Uterus (tissue), 3 donors: ENCODE measurements at regions not wholly inside any gene's neighbourhood (a gene's known extent, or its start where the extent isn't known, plus 50 kb on each side); places are given as distances from the start of the nearest gene placed in this dataset.

Experiments
- DNase-seq, 2 donors: peaks; one replicate each; pipeline ENCODE4 v3.0.0-alpha.2; 2019 to 2020
- H3K27ac ChIP-seq, 2 donors: fragments of 200-600 bp; sonication (generic); 1 replicate in 1 of 2; 2 replicates in 1 of 2; pipeline ENCODE4 v1.5.1; 2016 to 2018
- H3K27me3 ChIP-seq, 2 donors: fragments of 200-600 bp; sonication (generic); one replicate each; pipeline ENCODE4 v1.5.1; 2018 to 2019; ENCODE audit warnings: control low read depth in 1 of 2
- H3K36me3 ChIP-seq, 2 donors: fragments of 200-600 bp; sonication (generic); one replicate each; pipeline ENCODE4 v1.5.1; 2019; ENCODE audit warnings: control low read depth in 1 of 2
- H3K4me1 ChIP-seq, 2 donors: fragments of 200-600 bp; sonication (generic); one replicate each; pipeline ENCODE4 v1.5.1; 2018 to 2019; ENCODE audit warnings: control low read depth in 1 of 2
- H3K4me3 ChIP-seq, 2 donors: fragments of 200-600 bp; sonication (generic); 1 replicate in 1 of 2; 2 replicates in 1 of 2; pipeline ENCODE4 v1.5.1; 2018 to 2019; ENCODE audit warnings: mild to moderate bottlenecking in 1 of 2
- H3K9me3 ChIP-seq, 2 donors: fragments of 200-600 bp; sonication (generic); one replicate each; pipeline ENCODE4 v1.5.1; 2019; ENCODE audit warnings: control low read depth in 1 of 2
- POLR2A ChIP-seq, 2 donors: fragments of 450-650 bp; IDR thresholded peaks; one replicate each; pipeline ENCODE4 v1.6.1; 2016; ENCODE audit warnings: antibody characterized with exemption in 2 of 2, mild to moderate bottlenecking in 1 of 2, moderate library complexity in 1 of 2
- intact Hi-C: fragments of 100-400 bp; cut with DNase I; formaldehyde crosslinking; loops from one replicate; pipeline ENCODE4 v1.15.1; 2023; ENCODE audit warnings: low total_unique reads
- TF ChIP-seq, protein P1 (sequence below), 4 experiments: fragments of 200-600 bp in 2 of 4; fragments of 450-650 bp in 2 of 4; sonication (generic) in 2 of 4; IDR thresholded peaks; one replicate each; pipeline ENCODE4 v1.5.1; 2016 to 2019; ENCODE audit warnings: antibody characterized with exemption in 4 of 4, mild to moderate bottlenecking in 2 of 4, moderate library complexity in 1 of 4
- donor health status: DM: yes; HTN: yes; CAD: no.

DNA sequence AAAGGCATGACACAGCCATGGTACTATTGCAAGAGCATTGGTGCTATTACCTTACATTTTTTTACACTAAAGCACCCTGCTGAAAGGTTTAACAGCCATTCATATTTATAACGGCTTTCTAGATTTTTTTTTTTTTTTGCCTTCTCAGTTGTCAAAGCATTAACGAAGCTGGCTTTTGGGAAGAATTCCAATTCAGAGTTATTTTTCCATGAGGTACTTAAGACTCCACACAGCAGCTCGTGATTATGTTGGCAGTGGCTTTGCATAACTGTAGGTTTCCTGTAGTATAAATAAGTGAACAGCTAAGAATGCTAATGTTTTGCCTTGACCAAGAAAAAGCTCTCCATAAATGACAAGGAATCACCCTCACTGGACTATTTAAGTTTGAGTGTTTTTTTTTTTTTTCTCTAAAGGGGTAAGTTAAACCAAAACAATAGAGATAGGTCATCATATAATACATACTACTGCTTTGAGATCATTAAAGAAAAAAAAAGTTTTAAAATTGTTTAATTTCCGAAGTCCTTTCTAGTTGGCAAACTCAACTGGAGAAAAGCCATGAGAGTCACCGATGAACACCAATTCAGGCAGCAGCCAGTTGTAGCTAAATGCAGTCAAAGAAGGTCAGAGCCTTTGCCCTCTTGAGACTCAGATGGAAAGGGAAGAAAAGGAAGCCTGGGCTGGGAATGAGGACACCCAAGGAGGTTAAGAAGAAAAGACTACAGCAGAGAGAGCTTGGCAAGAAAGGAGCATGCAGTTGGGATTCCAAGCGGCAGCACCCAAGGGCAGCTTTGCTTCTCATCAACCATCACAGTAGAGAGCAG is 187.4 kb upstream of the NCKAP5 start:
- no peaks in the 10 kb centered on the region for H3K27me3 ChIP-seq
- intact Hi-C loops = no loop called here
- no peak for TF ChIP-seq POLR2A (IDR thresholded peaks at IDR 0.05)
- TF ChIP-seq, protein P1, sequence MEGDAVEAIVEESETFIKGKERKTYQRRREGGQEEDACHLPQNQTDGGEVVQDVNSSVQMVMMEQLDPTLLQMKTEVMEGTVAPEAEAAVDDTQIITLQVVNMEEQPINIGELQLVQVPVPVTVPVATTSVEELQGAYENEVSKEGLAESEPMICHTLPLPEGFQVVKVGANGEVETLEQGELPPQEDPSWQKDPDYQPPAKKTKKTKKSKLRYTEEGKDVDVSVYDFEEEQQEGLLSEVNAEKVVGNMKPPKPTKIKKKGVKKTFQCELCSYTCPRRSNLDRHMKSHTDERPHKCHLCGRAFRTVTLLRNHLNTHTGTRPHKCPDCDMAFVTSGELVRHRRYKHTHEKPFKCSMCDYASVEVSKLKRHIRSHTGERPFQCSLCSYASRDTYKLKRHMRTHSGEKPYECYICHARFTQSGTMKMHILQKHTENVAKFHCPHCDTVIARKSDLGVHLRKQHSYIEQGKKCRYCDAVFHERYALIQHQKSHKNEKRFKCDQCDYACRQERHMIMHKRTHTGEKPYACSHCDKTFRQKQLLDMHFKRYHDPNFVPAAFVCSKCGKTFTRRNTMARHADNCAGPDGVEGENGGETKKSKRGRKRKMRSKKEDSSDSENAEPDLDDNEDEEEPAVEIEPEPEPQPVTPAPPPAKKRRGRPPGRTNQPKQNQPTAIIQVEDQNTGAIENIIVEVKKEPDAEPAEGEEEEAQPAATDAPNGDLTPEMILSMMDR (IDR thresholded peaks at IDR 0.05) = no peak
- H3K36me3 ChIP-seq = no peaks in the 10 kb centered on the region
- H3K27ac ChIP-seq = no peak overlapping the region
- H3K4me1 ChIP-seq = no peaks in the 10 kb centered on the region
- H3K4me3 ChIP-seq = no peak overlapping the region
- no peaks in the 10 kb centered on the region for H3K9me3 ChIP-seq
- DNase-seq = no peak

DNA sequence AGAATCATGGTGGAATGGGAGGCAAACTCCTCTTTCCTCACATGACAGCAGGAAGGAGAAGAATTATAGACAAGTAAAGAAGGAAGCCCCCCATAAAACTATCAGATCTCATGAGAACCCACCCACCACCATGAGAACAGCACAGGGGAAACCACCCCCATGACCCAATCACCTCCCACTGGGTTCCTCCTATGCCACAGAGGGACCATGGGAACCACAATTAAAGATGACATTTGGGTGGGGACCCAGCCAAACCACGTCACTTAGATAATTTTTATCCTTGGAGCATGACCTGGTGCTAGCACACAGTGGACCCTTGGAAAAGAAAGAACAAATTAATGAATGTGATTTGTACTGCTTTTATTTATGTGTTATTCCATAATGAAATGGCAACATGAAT is 188.6 kb upstream of the NCKAP5 start:
- Histone ChIP-seq H3K27me3 (no peaks in the 10 kb centered on the region), H3K36me3 (no peaks in the 10 kb centered on the region), H3K4me3 (no peak overlapping the region), H3K27ac (no peak overlapping the region), H3K9me3 (no peaks in the 10 kb centered on the region), H3K4me1 (no peaks in the 10 kb centered on the region)
- no peak for DNase-seq
- intact Hi-C loops = no loop called here
- TF ChIP-seq, protein P1 (IDR thresholded peaks at IDR 0.05) = no peak
- no peak for TF ChIP-seq POLR2A (IDR thresholded peaks at IDR 0.05)

DNA sequence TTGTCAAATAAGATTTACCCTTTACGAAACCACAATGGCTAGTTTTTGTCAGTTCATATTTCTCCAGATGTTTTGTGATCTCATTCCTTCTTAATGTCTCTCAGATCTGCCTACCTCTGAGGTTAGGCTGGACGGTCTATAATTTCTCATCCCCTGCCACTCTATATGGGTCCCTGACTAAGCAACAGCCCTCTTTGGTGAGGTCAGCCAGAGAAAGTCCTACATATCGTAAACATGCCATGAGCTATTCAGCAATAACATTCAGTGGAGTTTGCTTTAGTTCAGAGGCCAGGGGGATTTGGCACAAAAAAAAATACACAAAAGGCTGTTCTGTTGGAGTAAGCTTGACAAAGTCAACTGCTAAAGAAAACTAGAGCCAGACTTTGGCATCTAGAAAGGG is 192.1 kb upstream of the NCKAP5 start:
- Histone ChIP-seq H3K36me3 (no peaks in the 10 kb centered on the region), H3K4me1 (no peaks in the 10 kb centered on the region), H3K9me3 (no peaks in the 10 kb centered on the region), H3K27me3 (no peaks in the 10 kb centered on the region), H3K27ac (no peak overlapping the region), H3K4me3 (no peak overlapping the region)
- TF ChIP-seq, protein P1 (IDR thresholded peaks at IDR 0.05) = no peak
- no peak for TF ChIP-seq POLR2A (IDR thresholded peaks at IDR 0.05)
- intact Hi-C loops = no loop called here
- DNase-seq = no peak

DNA sequence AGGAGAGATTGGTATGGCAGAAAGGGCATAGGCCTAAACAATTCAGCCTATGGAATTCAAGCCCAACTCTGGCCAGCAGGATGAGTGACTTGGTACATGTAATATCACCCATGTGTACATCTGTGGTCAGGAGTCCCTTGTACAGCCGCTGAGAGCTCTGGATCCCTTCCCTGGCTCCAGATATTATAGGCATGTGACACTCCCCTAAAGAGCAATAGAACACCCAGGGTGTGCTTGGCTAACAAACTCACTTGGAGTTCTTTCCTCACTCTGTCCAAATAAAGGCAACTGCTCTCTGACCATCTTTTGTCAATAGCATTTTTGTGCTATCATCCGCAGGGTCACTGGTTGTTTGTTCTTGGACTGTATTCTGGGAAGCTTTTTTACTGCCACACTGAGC is 197.4 kb upstream of the NCKAP5 start:
- Histone ChIP-seq H3K27me3 (no peaks in the 10 kb centered on the region), H3K27ac (no peak overlapping the region), H3K4me1 (no peaks in the 10 kb centered on the region), H3K4me3 (no peak overlapping the region), H3K36me3 (no peaks in the 10 kb centered on the region), H3K9me3 (no peaks in the 10 kb centered on the region)
- intact Hi-C loops = no loop called here
- TF ChIP-seq, protein P1 (IDR thresholded peaks at IDR 0.05) = no peak
- no peak for TF ChIP-seq POLR2A (IDR thresholded peaks at IDR 0.05)
- no peak for DNase-seq

DNA sequence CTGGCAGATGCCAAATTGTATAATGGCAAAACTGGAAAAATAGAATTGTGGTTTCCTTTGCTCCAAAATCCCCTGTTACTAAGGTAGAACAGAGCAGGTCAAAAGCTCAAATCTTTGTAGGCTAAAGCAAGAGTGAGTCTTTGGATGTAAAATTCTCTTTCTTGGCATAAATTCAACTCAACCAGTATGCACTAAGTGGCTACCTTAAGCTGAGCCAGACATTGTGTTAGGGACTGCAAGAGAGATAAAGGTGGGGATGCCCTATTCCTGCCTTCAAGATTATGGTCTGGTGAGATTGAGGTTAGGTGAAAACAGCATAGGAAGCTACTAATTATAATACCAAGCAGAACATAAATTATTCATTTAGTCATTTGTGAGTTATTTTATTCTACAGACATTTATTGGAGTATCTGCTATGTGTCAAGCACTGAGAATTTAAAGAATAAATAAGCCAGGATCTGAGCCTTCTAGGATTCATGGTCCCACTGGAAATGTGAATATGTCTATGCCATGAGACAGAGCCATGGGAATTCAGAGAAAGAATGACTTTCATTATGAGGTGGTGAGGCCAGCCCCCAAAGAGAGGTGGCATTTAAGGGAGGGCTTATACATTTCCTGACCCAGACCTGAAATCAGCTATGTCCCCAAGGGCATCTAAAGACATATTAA is 198.0 kb upstream of the NCKAP5 start:
- Histone ChIP-seq H3K27ac (no peak overlapping the region), H3K36me3 (no peaks in the 10 kb centered on the region), H3K4me3 (no peak overlapping the region), H3K4me1 (no peaks in the 10 kb centered on the region), H3K27me3 (no peaks in the 10 kb centered on the region), H3K9me3 (no peaks in the 10 kb centered on the region)
- intact Hi-C loops = no loop called here
- no peak for DNase-seq
- TF ChIP-seq POLR2A (IDR thresholded peaks at IDR 0.05) = no peak
- TF ChIP-seq, protein P1 (IDR thresholded peaks at IDR 0.05) = no peak
